ENCODE measurements at regions not wholly inside any gene's neighbourhood (a gene's known extent, or its start where the extent isn't known, plus 50 kb on each side); places are given as distances from the start of the nearest gene placed in this dataset.
"Not testable (repeated sequence)": the region's sequence is repeated elsewhere in the genome, so short reads cannot be mapped to it uniquely, and the experiment has no call there.

- DNase-seq, result no peak
- TF ChIP-seq POLR2A (IDR thresholded peaks at IDR 0.05), result no peak
- no peak for TF ChIP-seq CTCF (IDR thresholded peaks at IDR 0.05)
- Histone ChIP-seq H3K4me3 (replicated peaks in 1 of 3) (no peak overlapping the region), H3K36me3 (no peaks in the 10 kb centered on the region), H3K27ac (no peak overlapping the region), H3K4me1 (no peaks in the 10 kb centered on the region), H3K27me3 (no peaks in the 10 kb centered on the region), H3K9me3 (no peaks in the 10 kb centered on the region)
- intact Hi-C loops (cut with DNase I), result no loop called here
Measured at GRCh38 chr18:4536447-4536846, 81.3 kb upstream of the DLGAP1 start.

- no peak overlapping the region for H3K27ac ChIP-seq
- no peaks in the 10 kb centered on the region for H3K27me3 ChIP-seq
- intact Hi-C loops (cut with DNase I), result no loop called here
- no peak for DNase-seq
- H3K4me1 ChIP-seq, result no peaks in the 10 kb centered on the region
- TF ChIP-seq POLR2A (IDR thresholded peaks at IDR 0.05) (no peak), CTCF (IDR thresholded peaks at IDR 0.05) (no peak)
- H3K4me3 ChIP-seq (replicated peaks in 1 of 3), result no peak overlapping the region
- H3K9me3 ChIP-seq, result no peaks in the 10 kb centered on the region
- H3K36me3 ChIP-seq, result no peaks in the 10 kb centered on the region
Measured at GRCh38 chr18:4528405-4528804, 73.3 kb upstream of the DLGAP1 start.

GRCh38 chr18:4527826-4528225, 72.7 kb upstream of the DLGAP1 start:
- H3K36me3 ChIP-seq; H3K27ac ChIP-seq; DNase-seq; H3K27me3 ChIP-seq; H3K4me1 ChIP-seq; intact Hi-C loops (cut with DNase I); H3K4me3 ChIP-seq (replicated peaks in 1 of 3); H3K9me3 ChIP-seq: not testable (repeated sequence)
- 49 to 60% methylated on average over 10 of the region's 10 CpGs for WGBS, 2 donors

GRCh38 chr18:4524096-4524495, 69.0 kb upstream of the DLGAP1 start:
- intact Hi-C loops (cut with DNase I), result no loop called here
- no peaks in the 10 kb centered on the region for H3K27me3 ChIP-seq
- no peaks in the 10 kb centered on the region for H3K36me3 ChIP-seq
- WGBS, 2 donors, result 65 to 71% methylated on average over 4 of the region's 4 CpGs
- no peaks in the 10 kb centered on the region for H3K9me3 ChIP-seq
- no peak overlapping the region for H3K27ac ChIP-seq
- TF ChIP-seq POLR2A (IDR thresholded peaks at IDR 0.05) (no peak), CTCF (IDR thresholded peaks at IDR 0.05) (no peak)
- no peaks in the 10 kb centered on the region for H3K4me1 ChIP-seq
- no peak for DNase-seq
- H3K4me3 ChIP-seq (replicated peaks in 1 of 3), result no peak overlapping the region

GRCh38 chr18:4511166-4511565, 56.1 kb upstream of the DLGAP1 start:
- intact Hi-C loops (cut with DNase I), result no loop called here
- Histone ChIP-seq H3K4me3 (replicated peaks in 1 of 3) (no peak overlapping the region), H3K27ac (no peak overlapping the region), H3K9me3 (no peaks in the 10 kb centered on the region), H3K4me1 (no peaks in the 10 kb centered on the region), H3K36me3 (no peaks in the 10 kb centered on the region), H3K27me3 (no peaks in the 10 kb centered on the region)
- WGBS, 2 donors, result 90 to 96% methylated on average over 6 of the region's 6 CpGs
- no peak for TF ChIP-seq POLR2A (IDR thresholded peaks at IDR 0.05)
- no peak for TF ChIP-seq CTCF (IDR thresholded peaks at IDR 0.05)
- no peak for DNase-seq

GRCh38 chr18:4510711-4511110, 55.6 kb upstream of the DLGAP1 start:
- H3K9me3 ChIP-seq, result no peaks in the 10 kb centered on the region
- no peak overlapping the region for H3K4me3 ChIP-seq (replicated peaks in 1 of 3)
- no peaks in the 10 kb centered on the region for H3K4me1 ChIP-seq
- intact Hi-C loops (cut with DNase I), result no loop called here
- TF ChIP-seq CTCF (IDR thresholded peaks at IDR 0.05) (no peak), POLR2A (IDR thresholded peaks at IDR 0.05) (no peak)
- no peak overlapping the region for H3K27ac ChIP-seq
- H3K36me3 ChIP-seq, result no peaks in the 10 kb centered on the region
- H3K27me3 ChIP-seq, result no peaks in the 10 kb centered on the region
- DNase-seq, result no peak
- WGBS, 2 donors, result 89 to 92% methylated on average over 1 of the region's 1 CpG
